ENCODE measurements at regions not wholly inside any gene's neighbourhood (a gene's known extent, or its start where the extent isn't known, plus 50 kb on each side); places are given as distances from the start of the nearest gene placed in this dataset.

- TF ChIP-seq TCF7L2 (IDR thresholded peaks at IDR 0.05; ENCODE audit: borderline replicate concordance, extremely low read depth, insufficient read depth, insufficient read length) (no peak), ZFX (IDR thresholded peaks at IDR 0.05) (no peak), MAX (IDR thresholded peaks at IDR 0.05) (no peak), JUND (IDR thresholded peaks at IDR 0.05) (no peak)
Observed at GRCh38 chr20:56930876-56931275, 301.8 kb downstream of the TFAP2C start (continued).

GRCh38 chr20:56932575-56933330 lies 303.6 kb downstream of the TFAP2C start:
- no TSS peak for BruUV-seq (replicated peaks)
- Histone ChIP-seq H3K9ac (ENCODE audit: low read length) (no peak overlapping the region), H3K4me2 (ENCODE audit: low read length) (no peak overlapping the region), H2AFZ (ENCODE audit: low read depth, low read length, poor library complexity, severe bottlenecking) (no peak overlapping the region), H3K9me3 (ENCODE audit: control insufficient read depth in 1 of 2, insufficient read depth in 1 of 2, low read depth in 1 of 2, low read length in 2 of 2) (no peaks in the 10 kb centered on the region), H3K79me2 (ENCODE audit: insufficient read depth, low read length) (no peaks in the 10 kb centered on the region), H4K20me1 (ENCODE audit: insufficient read depth) (no peaks in the 10 kb centered on the region), H3K27ac (ENCODE audit: low read depth, low read length) (no peak overlapping the region), H3K36me3 (ENCODE audit: control insufficient read depth in 1 of 2, insufficient read depth in 2 of 2, low read length in 2 of 2) (no peaks in the 10 kb centered on the region), H3K9me2 (ENCODE audit: insufficient read depth) (no peaks in the 10 kb centered on the region), H3K4me1 (ENCODE audit: control insufficient read depth in 1 of 2, insufficient read depth in 2 of 2, low read length in 2 of 2) (no peaks in the 10 kb centered on the region), H3K4me3 (replicated peaks in 1 of 2; ENCODE audit: low read depth in 1 of 2, low read length in 2 of 2) (no peak overlapping the region), H3K27me3 (ENCODE audit: insufficient read depth, low read length) (0 out of 2 replicates have a peak, but pooled peaks cover 5% of the 10 kb centered on the region)
- intact Hi-C loops (cut with micrococcal nuclease): no loop called here
- ATAC-seq (no peak), DNase-seq (ENCODE audit: low read depth, low spot score) (no peak)
- ChIA-PET CTCF (no interaction called here), RAD21 (ENCODE audit: low non-redundant PET in 1 of 2, low total read pairs in 2 of 2, uncharacterized antibody in 2 of 2, unreplicated experiment in 2 of 2) (no interaction called here), POLR2A (no interaction called here)
- TF ChIP-seq JUND (IDR thresholded peaks at IDR 0.05): no peak
- TF ChIP-seq CEBPB (IDR thresholded peaks at IDR 0.05; ENCODE audit: low read depth): no peak
- TF ChIP-seq FOSL1 (IDR thresholded peaks at IDR 0.05; ENCODE audit: low read depth): no peak
- no peak for TF ChIP-seq REST (IDR thresholded peaks at IDR 0.05; ENCODE audit: low read depth)
- no peak for TF ChIP-seq POLR2AphosphoS5 (IDR thresholded peaks at IDR 0.05; ENCODE audit: low read depth, low read length)
- no peak for TF ChIP-seq CBX3 (IDR thresholded peaks at IDR 0.05; ENCODE audit: low read depth)
- no peak for TF ChIP-seq EZH2phosphoT487 (IDR thresholded peaks at IDR 0.05; ENCODE audit: borderline replicate concordance)
- no peak for TF ChIP-seq SIN3A (IDR thresholded peaks at IDR 0.05; ENCODE audit: low read depth)
- no peak for TF ChIP-seq YY1 (IDR thresholded peaks at IDR 0.05; ENCODE audit: extremely low read depth, insufficient replicate concordance, low read depth, low read length)
- no peak for TF ChIP-seq TCF7L2 (IDR thresholded peaks at IDR 0.05; ENCODE audit: borderline replicate concordance, extremely low read depth, insufficient read depth, insufficient read length)
- TF ChIP-seq CTCF (IDR thresholded peaks at IDR 0.05 in 2 of 3, conservative IDR thresholded peaks at IDR 0.05 in 1 of 3; ENCODE audit: borderline replicate concordance in 1 of 3, insufficient read depth in 1 of 3, low read depth in 2 of 3, low read length in 2 of 3): no peak
- TF ChIP-seq ELF1 (IDR thresholded peaks at IDR 0.05; ENCODE audit: borderline replicate concordance, low read depth): no peak
- TF ChIP-seq RAD21 (IDR thresholded peaks at IDR 0.05; ENCODE audit: low read depth): no peak
- no peak for TF ChIP-seq EZH2 (IDR thresholded peaks at IDR 0.05)
- TF ChIP-seq ZFX (IDR thresholded peaks at IDR 0.05): no peak
- TF ChIP-seq MAX (IDR thresholded peaks at IDR 0.05): no peak
- TF ChIP-seq EGR1 (IDR thresholded peaks at IDR 0.05; ENCODE audit: low read depth): no peak
- no peak for TF ChIP-seq POLR2A (IDR thresholded peaks at IDR 0.05; ENCODE audit: borderline replicate concordance, extremely low read depth, insufficient read depth, insufficient read length)
